HCT116 (cell line): ENCODE measurements at regions not wholly inside any gene's neighbourhood (a gene's known extent, or its start where the extent isn't known, plus 50 kb on each side); places are given as distances from the start of the nearest gene placed in this dataset.

Experiments used
- ATAC-seq: fragments of 200-7000 bp; cut with Tn5 transposase; 2 replicates; pipeline ENCODE4 v1.9.1; 2020; ENCODE audit warnings: mild to moderate bottlenecking, moderate library complexity
- BruUV-seq: library from RNA; stranded (reverse); fragments of 400-500 nt; replicated peaks from 2 replicates; lab custom pipeline; 2021; lab: Mats Ljungman, UMichigan
- CTCF ChIA-PET: fragments of 300-600 bp; sonication (Branson Sonifier 250); formaldehyde crosslinking; loops from one replicate; lab custom pipeline; 2021; ENCODE audit warnings: antibody characterized with exemption; lab: Charles Lee
- POLR2A ChIA-PET: fragments of 300-600, 350-600 bp; sonication (Branson Sonifier 250); formaldehyde crosslinking; loops from one replicate; lab custom pipeline; 2021; ENCODE audit warnings: antibody characterized with exemption; lab: Charles Lee
- RAD21 ChIA-PET, 2 experiments: fragments of 300-600 bp; sonication (Branson Sonifier 250); formaldehyde crosslinking; loops; one replicate each; lab custom pipeline; 2023; ENCODE audit warnings: low total read pairs in 2 of 2; ENCODE audit not compliant: uncharacterized antibody in 2 of 2, unreplicated experiment in 2 of 2, low non-redundant PET in 1 of 2; lab: Charles Lee
- DNase-seq: peaks from one replicate; pipeline ENCODE4 v3.0.0-alpha.2; 2010; ENCODE audit warnings: low read depth, low spot score
- H2AFZ ChIP-seq: fragments of 200-600 bp; shearing (Covaris generic), sonication (generic); 2 replicates; pipeline ENCODE4 v1.6.1; 2017; ENCODE audit warnings: low read depth, mixed run types, mixed read lengths, antibody characterized with exemption, low read length; ENCODE audit not compliant: poor library complexity, severe bottlenecking
- H3K27ac ChIP-seq: 2 replicates; pipeline ENCODE4 v1.5.1; 2012; ENCODE audit warnings: low read depth, low read length
- H3K27me3 ChIP-seq: fragments of 200-600 bp; sonication (generic); 2 replicates; pipeline ENCODE4 v1.6.1; 2016; ENCODE audit warnings: mixed run types, low read length, mixed read lengths; ENCODE audit not compliant: insufficient read depth
- H3K36me3 ChIP-seq, 2 experiments: fragments of 200-500 bp in 1 of 2; fragments of 200-600 bp in 1 of 2; sonication (Bioruptor generic) in 1 of 2; sonication (generic) in 1 of 2; 2 replicates each; pipeline versions ENCODE4 v1.5.1 to v1.6.1; 2014 to 2016; ENCODE audit warnings: low read length in 2 of 2, inconsistent platforms in 1 of 2, mixed read lengths in 1 of 2, mixed run types in 1 of 2; ENCODE audit not compliant: insufficient read depth in 2 of 2, control insufficient read depth in 1 of 2
- H3K4me1 ChIP-seq, 2 experiments: fragments of 200-600 bp in 1 of 2; sonication (generic) in 1 of 2; 2 replicates each; pipeline versions ENCODE4 v1.5.1 to v1.6.1; 2012 to 2017; ENCODE audit warnings: low read length in 2 of 2, inconsistent platforms in 1 of 2, mild to moderate bottlenecking in 1 of 2, mixed read lengths in 1 of 2, mixed run types in 1 of 2, moderate library complexity in 1 of 2; ENCODE audit not compliant: insufficient read depth in 2 of 2, control insufficient read depth in 1 of 2
- H3K4me2 ChIP-seq: fragments of 200-600 bp; sonication (generic); 2 replicates; pipeline ENCODE4 v1.6.1; 2017; ENCODE audit warnings: mixed run types, low read length, mixed read lengths
- H3K4me3 ChIP-seq, 2 experiments: fragments of 200-600 bp in 1 of 2; sonication (generic) in 1 of 2; replicated peaks in 1 of 2; 2 replicates each; pipeline ENCODE4 v1.5.1; 2011 to 2016; ENCODE audit warnings: low read length in 2 of 2, control low read depth in 1 of 2, low read depth in 1 of 2, mild to moderate bottlenecking in 1 of 2, mixed read lengths in 1 of 2, mixed run types in 1 of 2
- H3K79me2 ChIP-seq: fragments of 200-600 bp; sonication (generic); 2 replicates; pipeline ENCODE4 v1.6.1; 2017; ENCODE audit warnings: mild to moderate bottlenecking, mixed run types, low read length, moderate library complexity, mixed read lengths; ENCODE audit not compliant: insufficient read depth
- H3K9ac ChIP-seq: fragments of 200-600 bp; sonication (generic); 2 replicates; pipeline ENCODE4 v1.6.1; 2016; ENCODE audit warnings: low read length, mixed read lengths
- H3K9me2 ChIP-seq: fragments of 200-600 bp; sonication (generic), shearing (Covaris generic); 2 replicates; pipeline ENCODE4 v1.6.1; 2017; ENCODE audit warnings: mixed run types, mild to moderate bottlenecking, moderate library complexity; ENCODE audit not compliant: insufficient read depth
- H3K9me3 ChIP-seq, 2 experiments: fragments of 200-500 bp in 1 of 2; fragments of 200-600 bp in 1 of 2; sonication (Bioruptor generic) in 1 of 2; sonication (generic) in 1 of 2; 2 replicates each; pipeline ENCODE4 v1.6.1; 2014 to 2017; ENCODE audit warnings: low read length in 2 of 2, mixed read lengths in 2 of 2, inconsistent platforms in 1 of 2, low read depth in 1 of 2, mild to moderate bottlenecking in 1 of 2, mixed run types in 1 of 2, moderate library complexity in 1 of 2; ENCODE audit not compliant: control insufficient read depth in 1 of 2, insufficient read depth in 1 of 2
- H4K20me1 ChIP-seq: fragments of 200-600 bp; sonication (generic), shearing (Covaris generic); 2 replicates; pipeline ENCODE4 v1.6.1; 2017; ENCODE audit warnings: mixed run types, mild to moderate bottlenecking, moderate library complexity; ENCODE audit not compliant: insufficient read depth
- ATF3 ChIP-seq: IDR thresholded peaks from 2 replicates; pipeline ENCODE4 v1.6.1; 2012
- CBX3 ChIP-seq: IDR thresholded peaks from 2 replicates; pipeline ENCODE4 v1.6.1; 2012; ENCODE audit warnings: low read depth
- CEBPB ChIP-seq: IDR thresholded peaks from 2 replicates; pipeline ENCODE4 v1.6.1; 2012; ENCODE audit warnings: low read depth
- EGR1 ChIP-seq: IDR thresholded peaks from 2 replicates; pipeline ENCODE4 v1.6.1; 2012; ENCODE audit warnings: low read depth
- ELF1 ChIP-seq: IDR thresholded peaks from 2 replicates; pipeline ENCODE4 v1.6.1; 2012; ENCODE audit warnings: low read depth, borderline replicate concordance
- EZH2 ChIP-seq: fragments of 200-600 bp; sonication (generic); IDR thresholded peaks from 2 replicates; pipeline ENCODE4 v1.6.1; 2017; ENCODE audit warnings: antibody characterized with exemption, mixed run types
- JUND ChIP-seq: IDR thresholded peaks from 2 replicates; pipeline ENCODE4 v1.6.1; 2012
- MAX ChIP-seq: IDR thresholded peaks from 2 replicates; pipeline ENCODE4 v1.6.1; 2012
- REST ChIP-seq: IDR thresholded peaks from 2 replicates; pipeline ENCODE4 v1.6.1; 2012; ENCODE audit warnings: low read depth
- SIN3A ChIP-seq: IDR thresholded peaks from 2 replicates; pipeline ENCODE4 v1.6.1; 2012; ENCODE audit warnings: low read depth
- SRF ChIP-seq: IDR thresholded peaks from 2 replicates; pipeline ENCODE4 v1.6.1; 2012; ENCODE audit warnings: low read depth
- ZFX ChIP-seq: fragments of 450-650 bp; IDR thresholded peaks from 2 replicates; pipeline ENCODE4 v1.6.1; 2017
- ZNF274 ChIP-seq: fragments of 200-500 bp; sonication (Bioruptor generic); IDR thresholded peaks from 2 replicates; pipeline ENCODE4 v1.6.1; 2014; ENCODE audit warnings: mild to moderate bottlenecking, low read depth, low read length, inconsistent platforms
- intact Hi-C: fragments of 100-400 bp; cut with micrococcal nuclease; formaldehyde crosslinking; loops from 2 replicates; pipeline ENCODE4 v1.10.0; 2022

GRCh38 chr15:69599271-69599670, 146.7 kb downstream of the RPLP1 start:
- DNase-seq (no peak), ATAC-seq (no peak)
- intact Hi-C loops: no loop called here
- Histone ChIP-seq H2AFZ (no peak overlapping the region), H3K79me2 (no peaks in the 10 kb centered on the region), H3K36me3 (no peaks in the 10 kb centered on the region), H3K4me2 (no peak overlapping the region), H3K27me3 (peaks cover 38% of the 10 kb centered on the region), H3K9ac (no peak overlapping the region), H3K9me3 (no peaks in the 10 kb centered on the region), H3K9me2 (no peaks in the 10 kb centered on the region), H3K4me3 (no peak overlapping the region), H3K4me1 (no peaks in the 10 kb centered on the region), H4K20me1 (no peaks in the 10 kb centered on the region), H3K27ac (no peak overlapping the region)
- RAD21 ChIA-PET: no interaction called here
- POLR2A ChIA-PET: no interaction called here
- TF ChIP-seq ZNF274 (no peak), REST (no peak), EZH2 (no peak)
- no TSS peak for BruUV-seq
- CTCF ChIA-PET: no interaction called here

GRCh38 chr15:69600556-69601085, 148.0 kb downstream of the RPLP1 start:
- H3K27me3 ChIP-seq: peaks cover 40% of the 10 kb centered on the region
- intact Hi-C loops: no loop called here
- H3K4me2 ChIP-seq: no peak overlapping the region
- ChIA-PET POLR2A (no interaction called here), CTCF (no interaction called here), RAD21 (no interaction called here)
- H3K4me1 ChIP-seq: no peaks in the 10 kb centered on the region
- no TSS peak for BruUV-seq
- ATAC-seq: no peak
- H3K4me3 ChIP-seq: no peak overlapping the region
- H3K79me2 ChIP-seq: no peaks in the 10 kb centered on the region
- no peak overlapping the region for H3K9ac ChIP-seq
- no peak for DNase-seq
- TF ChIP-seq EZH2 (no peak), MAX (no peak), ELF1 (no peak), SRF (no peak), SIN3A (no peak), EGR1 (no peak), ZFX (no peak), CEBPB (no peak), JUND (no peak), CBX3 (no peak), ZNF274 (no peak), ATF3 (no peak)
- H3K36me3 ChIP-seq: no peaks in the 10 kb centered on the region
- H4K20me1 ChIP-seq: no peaks in the 10 kb centered on the region
- H3K27ac ChIP-seq: no peak overlapping the region
- H3K9me3 ChIP-seq: no peaks in the 10 kb centered on the region
- H3K9me2 ChIP-seq: no peaks in the 10 kb centered on the region
- no peak overlapping the region for H2AFZ ChIP-seq
